ENCODE measurements at regions not wholly inside any gene's neighbourhood (a gene's known extent, or its start where the extent isn't known, plus 50 kb on each side); places are given as distances from the start of the nearest gene placed in this dataset.

- no peak for ATAC-seq
- TF ChIP-seq SNAI2 (CRISPR knock-in tag; IDR thresholded peaks at IDR 0.05) (no peak), ISL1 (CRISPR knock-in tag; IDR thresholded peaks at IDR 0.05) (no peak), ZC3H10 (CRISPR knock-in tag; IDR thresholded peaks at IDR 0.05) (no peak), ZFP3 (CRISPR knock-in tag; IDR thresholded peaks at IDR 0.05) (no peak), ZNF70 (CRISPR knock-in tag; IDR thresholded peaks at IDR 0.05) (no peak), ZNF565 (CRISPR knock-in tag; conservative IDR thresholded peaks at IDR 0.05; ENCODE audit: low read depth) (no peak)
These were observed 121.6 kb downstream of the TLR4 start for GRCh38 chr9:117825609-117826347.

GRCh38 chr9:117826837-117827236 is 122.6 kb downstream of the TLR4 start:
- TF ChIP-seq TCF4 (CRISPR knock-in tag; IDR thresholded peaks at IDR 0.05; ENCODE audit: borderline replicate concordance), result no peak
- no peak for TF ChIP-seq PPARA (CRISPR knock-in tag; IDR thresholded peaks at IDR 0.05; ENCODE audit: borderline replicate concordance)
- no peak for TF ChIP-seq ZNF70 (CRISPR knock-in tag; IDR thresholded peaks at IDR 0.05)
- no peak for TF ChIP-seq PATZ1 (CRISPR knock-in tag; IDR thresholded peaks at IDR 0.05; ENCODE audit: borderline replicate concordance)
- TF ChIP-seq ISL1 (CRISPR knock-in tag; IDR thresholded peaks at IDR 0.05), result no peak
- TF ChIP-seq ZFP3 (CRISPR knock-in tag; IDR thresholded peaks at IDR 0.05), result no peak
- no peak for TF ChIP-seq RARB (CRISPR knock-in tag; IDR thresholded peaks at IDR 0.05)
- no peak for TF ChIP-seq BACH2 (CRISPR knock-in tag; IDR thresholded peaks at IDR 0.05; ENCODE audit: borderline replicate concordance)
- no peak for TF ChIP-seq CREB5 (CRISPR knock-in tag; IDR thresholded peaks at IDR 0.05; ENCODE audit: low read depth)
- ATAC-seq, result no peak

- TF ChIP-seq OSR1 (CRISPR knock-in tag; IDR thresholded peaks at IDR 0.05), result no peak
- no peak for TF ChIP-seq ZNF565 (CRISPR knock-in tag; conservative IDR thresholded peaks at IDR 0.05; ENCODE audit: low read depth)
- TF ChIP-seq CSDC2 (CRISPR knock-in tag; IDR thresholded peaks at IDR 0.05), result no peak
- TF ChIP-seq ZNF8 (CRISPR knock-in tag; IDR thresholded peaks at IDR 0.05), result no peak
- no peak for ATAC-seq
These were observed 123.3 kb downstream of the TLR4 start for GRCh38 chr9:117827456-117827855.

GRCh38 chr9:117828466-117828865 is 124.3 kb downstream of the TLR4 start:
- no peak for ATAC-seq
- TF ChIP-seq ZFP3 (CRISPR knock-in tag; IDR thresholded peaks at IDR 0.05) (no peak), ZNF565 (CRISPR knock-in tag; conservative IDR thresholded peaks at IDR 0.05; ENCODE audit: low read depth) (no peak), CSRNP3 (CRISPR knock-in tag; IDR thresholded peaks at IDR 0.05) (no peak), RARB (CRISPR knock-in tag; IDR thresholded peaks at IDR 0.05) (no peak), ZNF8 (CRISPR knock-in tag; IDR thresholded peaks at IDR 0.05) (no peak), PATZ1 (CRISPR knock-in tag; IDR thresholded peaks at IDR 0.05; ENCODE audit: borderline replicate concordance) (no peak), BACH2 (CRISPR knock-in tag; IDR thresholded peaks at IDR 0.05; ENCODE audit: borderline replicate concordance) (no peak), ZFP30 (CRISPR knock-in tag; IDR thresholded peaks at IDR 0.05) (no peak), CSDC2 (CRISPR knock-in tag; IDR thresholded peaks at IDR 0.05) (no peak)

- ATAC-seq, result no peak
- TF ChIP-seq ZFP3 (CRISPR knock-in tag; IDR thresholded peaks at IDR 0.05), result no peak
- no peak for TF ChIP-seq POU6F1 (CRISPR knock-in tag; IDR thresholded peaks at IDR 0.05; ENCODE audit: borderline replicate concordance, low read depth)
- no peak for TF ChIP-seq PPARA (CRISPR knock-in tag; IDR thresholded peaks at IDR 0.05; ENCODE audit: borderline replicate concordance)
- TF ChIP-seq ZNF70 (CRISPR knock-in tag; IDR thresholded peaks at IDR 0.05), result no peak
- no peak for TF ChIP-seq OSR1 (CRISPR knock-in tag; IDR thresholded peaks at IDR 0.05)
- TF ChIP-seq ISL1 (CRISPR knock-in tag; IDR thresholded peaks at IDR 0.05), result no peak
- TF ChIP-seq RARB (CRISPR knock-in tag; IDR thresholded peaks at IDR 0.05), result no peak
- TF ChIP-seq CSDC2 (CRISPR knock-in tag; IDR thresholded peaks at IDR 0.05), result no peak
- TF ChIP-seq ARNTL (CRISPR knock-in tag; IDR thresholded peaks at IDR 0.05; ENCODE audit: borderline replicate concordance, low read depth), result no peak
- no peak for TF ChIP-seq TCF4 (CRISPR knock-in tag; IDR thresholded peaks at IDR 0.05; ENCODE audit: borderline replicate concordance)
- no peak for TF ChIP-seq PATZ1 (CRISPR knock-in tag; IDR thresholded peaks at IDR 0.05; ENCODE audit: borderline replicate concordance)
- no peak for TF ChIP-seq ZNF565 (CRISPR knock-in tag; conservative IDR thresholded peaks at IDR 0.05; ENCODE audit: low read depth)
- TF ChIP-seq BACH2 (CRISPR knock-in tag; IDR thresholded peaks at IDR 0.05; ENCODE audit: borderline replicate concordance), result no peak
- no peak for TF ChIP-seq SNAI2 (CRISPR knock-in tag; IDR thresholded peaks at IDR 0.05)
- TF ChIP-seq ESRRG (CRISPR knock-in tag; IDR thresholded peaks at IDR 0.05), result no peak
- TF ChIP-seq ZNF8 (CRISPR knock-in tag; IDR thresholded peaks at IDR 0.05), result no peak
These were observed 131.6 kb downstream of the TLR4 start for GRCh38 chr9:117835798-117836197.
